ENCODE measurements at regions not wholly inside any gene's neighbourhood (a gene's known extent, or its start where the extent isn't known, plus 50 kb on each side); places are given as distances from the start of the nearest gene placed in this dataset.

- TF ChIP-seq EP300 (IDR thresholded peaks at IDR 0.05; ENCODE audit: borderline replicate concordance): no peak
- TF ChIP-seq MAX (IDR thresholded peaks at IDR 0.05): no peak
- TF ChIP-seq REST (IDR thresholded peaks at IDR 0.05; ENCODE audit: low read depth): no peak
- no peak for TF ChIP-seq RAD21 (IDR thresholded peaks at IDR 0.05; ENCODE audit: low read depth)
- no peak for TF ChIP-seq FOXM1 (IDR thresholded peaks at IDR 0.05; ENCODE audit: borderline replicate concordance, low read depth)
Measured at GRCh38 chr3:74074700-74075099, 450.0 kb upstream of the PDZRN3 start.

Measured in Ishikawa (cell line).